ENCODE measurements at regions not wholly inside any gene's neighbourhood (a gene's known extent, or its start where the extent isn't known, plus 50 kb on each side); places are given as distances from the start of the nearest gene placed in this dataset.

GRCh38 chr16:87052506-87052905 is 264.7 kb downstream of the C16orf95 start:
- DNase-seq (ENCODE audit: low spot score): no peak

GRCh38 chr16:87053016-87053982 is 263.9 kb downstream of the C16orf95 start:
- no peak for DNase-seq (ENCODE audit: low spot score)

- no peak for DNase-seq (ENCODE audit: low spot score)
These were observed 263.0 kb downstream of the C16orf95 start for GRCh38 chr16:87054154-87054553.

GRCh38 chr16:87054856-87055255 is 262.3 kb downstream of the C16orf95 start:
- DNase-seq (ENCODE audit: low spot score): no peak

- no peak for DNase-seq (ENCODE audit: low spot score)
These were observed 261.1 kb downstream of the C16orf95 start for GRCh38 chr16:87056083-87056482.

- DNase-seq (ENCODE audit: low spot score): no peak
These were observed 260.6 kb downstream of the C16orf95 start for GRCh38 chr16:87056551-87056950.

- DNase-seq (ENCODE audit: low spot score): no peak
These were observed 259.8 kb downstream of the C16orf95 start for GRCh38 chr16:87057211-87057881.

GRCh38 chr16:87057951-87058560 is 259.1 kb downstream of the C16orf95 start:
- no peak for DNase-seq (ENCODE audit: low spot score)

GRCh38 chr16:87058728-87059250 is 258.4 kb downstream of the C16orf95 start:
- no peak for DNase-seq (ENCODE audit: low spot score)

GRCh38 chr16:87060034-87060986 is 256.9 kb downstream of the C16orf95 start:
- DNase-seq (ENCODE audit: low spot score): no peak

- no peak for DNase-seq (ENCODE audit: low spot score)
These were observed 255.8 kb downstream of the C16orf95 start for GRCh38 chr16:87061243-87061920.

GRCh38 chr16:87062569-87063442 is 254.4 kb downstream of the C16orf95 start:
- peak; percentile 76 for DNase-seq (ENCODE audit: low spot score)

- no peak for DNase-seq (ENCODE audit: low spot score)
These were observed 253.6 kb downstream of the C16orf95 start for GRCh38 chr16:87063543-87063942.

- DNase-seq (ENCODE audit: low spot score): no peak
These were observed 252.3 kb downstream of the C16orf95 start for GRCh38 chr16:87064731-87065445.

GRCh38 chr16:87065446-87066132 is 251.6 kb downstream of the C16orf95 start:
- no peak for DNase-seq (ENCODE audit: low spot score)

GRCh38 chr16:87066133-87067002 is 250.8 kb downstream of the C16orf95 start:
- DNase-seq (ENCODE audit: low spot score): no peak

- no peak for DNase-seq (ENCODE audit: low spot score)
These were observed 250.1 kb downstream of the C16orf95 start for GRCh38 chr16:87067003-87067556.

Measured in LoVo (cell line).